ENCODE measurements at regions not wholly inside any gene's neighbourhood (a gene's known extent, or its start where the extent isn't known, plus 50 kb on each side); places are given as distances from the start of the nearest gene placed in this dataset.

- Histone ChIP-seq H3K4me3 (ENCODE audit: insufficient read depth, low read depth, low read length) (no peak overlapping the region), H3K36me3 (ENCODE audit: control insufficient read depth, insufficient read depth, low read length) (no peaks in the 10 kb centered on the region), H3K9me3 (ENCODE audit: control insufficient read depth, insufficient read depth, low read length) (no peaks in the 10 kb centered on the region), H2BK5ac (ENCODE audit: low read depth, low read length, poor library complexity, severe bottlenecking) (no peak overlapping the region), H3K14ac (replicated peaks; ENCODE audit: low read depth, low read length) (no peak overlapping the region), H3K27me3 (ENCODE audit: control insufficient read depth, insufficient read depth, low read length) (no peaks in the 10 kb centered on the region), H3K4me1 (ENCODE audit: control insufficient read depth, insufficient read depth, low read length) (no peaks in the 10 kb centered on the region), H4K8ac (ENCODE audit: low read depth in 2 of 2, low read length in 2 of 2) (no peak overlapping the region), H4K91ac (ENCODE audit: insufficient read depth, low read depth, low read length) (no peak overlapping the region), H3K23ac (ENCODE audit: low read depth, low read length) (no peak overlapping the region), H4K20me1 (ENCODE audit: insufficient read depth, low read length) (no peaks in the 10 kb centered on the region), H3K27ac (ENCODE audit: insufficient read depth, low read length) (no peak overlapping the region), H3K79me1 (ENCODE audit: low read depth in 1 of 2, low read length in 2 of 2) (no peaks in the 10 kb centered on the region), H3K4ac (ENCODE audit: low read depth, low read length) (no peak overlapping the region), H3K18ac (ENCODE audit: low read depth, low read length) (no peak overlapping the region), H2AFZ (replicated peaks; ENCODE audit: low read length, poor library complexity) (no peak overlapping the region), H3K9me1 (ENCODE audit: insufficient read depth, low read length) (no peaks in the 10 kb centered on the region), H2AK5ac (ENCODE audit: low read depth, low read length) (no peak overlapping the region), H2BK20ac (ENCODE audit: low read depth, low read length) (no peak overlapping the region), H2BK120ac (ENCODE audit: low read depth, low read length) (no peak overlapping the region), H3K56ac (ENCODE audit: extremely low read depth, insufficient read depth, low read length) (no peak overlapping the region), H2AK9ac (replicated peaks; ENCODE audit: low read depth, low read length, poor library complexity) (no peak overlapping the region), H3K4me2 (ENCODE audit: low read depth, low read length) (no peak overlapping the region), H4K5ac (ENCODE audit: low read depth, low read length) (no peak overlapping the region), H2BK15ac (ENCODE audit: low read depth, low read length) (no peak overlapping the region), H3K9ac (ENCODE audit: low read depth, low read length) (no peak overlapping the region)
- dilution Hi-C loops (cut with HindIII; ENCODE audit: low sequenced_read_pairs, unreplicated experiment) (no loop called here), in situ Hi-C loops (cut with MboI; ENCODE audit: low sequenced_read_pairs) (no loop called here), intact Hi-C loops (cut with micrococcal nuclease) (no loop called here)
- no CpG with 5 or more reads among the region's 2 CpGs for WGBS, 2 experiments (ENCODE audit: extremely low coverage in 2 of 2, insufficient read length in 1 of 2)
- TF ChIP-seq SMC3 (IDR thresholded peaks at IDR 0.05; ENCODE audit: low read depth, low read length), result no peak
- no peak for TF ChIP-seq BHLHE40 (IDR thresholded peaks at IDR 0.05; ENCODE audit: low read depth, low read length)
- TF ChIP-seq RFX5 (IDR thresholded peaks at IDR 0.05; ENCODE audit: low read depth, low read length), result no peak
- TF ChIP-seq POLR2A (IDR thresholded peaks at IDR 0.05; ENCODE audit: low read depth, low read length), result no peak
- ATAC-seq (ENCODE audit: low read depth) (no peak), DNase-seq (no peak)
- POLR2A ChIA-PET (ENCODE audit: unreplicated experiment), result no interaction called here
- CTCF ChIA-PET, result no interaction called here
- BruUV-seq (replicated peaks), result no TSS peak
Observed at GRCh38 chr2:21811541-21811940, 687.8 kb downstream of the TDRD15 start.

All from IMR-90 (cell line).